Stomach (tissue), 4 donors: ENCODE measurements at regions not wholly inside any gene's neighbourhood (a gene's known extent, or its start where the extent isn't known, plus 50 kb on each side); places are given as distances from the start of the nearest gene placed in this dataset.

Experiments used
- EP300 ChIP-seq: sonication (generic); formaldehyde crosslinking; IDR thresholded peaks from one replicate; pipeline ENCODE4 v1.6.1; 2017; ENCODE audit warnings: antibody characterized with exemption
- POLR2A ChIP-seq, 4 donors: fragments of 450-650 bp; IDR thresholded peaks; one replicate each; pipeline ENCODE4 v1.6.1; 2016; ENCODE audit warnings: antibody characterized with exemption in 4 of 4, control low read depth in 2 of 4, mild to moderate bottlenecking in 1 of 4, moderate library complexity in 1 of 4
- POLR2AphosphoS5 ChIP-seq, 3 donors: sonication (generic); formaldehyde crosslinking; IDR thresholded peaks; one replicate each; pipeline ENCODE4 v1.6.1; 2016; ENCODE audit warnings: antibody characterized with exemption in 3 of 3
- TF ChIP-seq, protein P1 (sequence below), 7 experiments: fragments of 450-650 bp in 4 of 7; fragments of 200-600 bp in 3 of 7; sonication (generic) in 3 of 7; IDR thresholded peaks; one replicate each; pipeline ENCODE4 v1.5.1; 2016 to 2019; ENCODE audit warnings: antibody characterized with exemption in 7 of 7, control low read depth in 2 of 7, mild to moderate bottlenecking in 1 of 7

DNA sequence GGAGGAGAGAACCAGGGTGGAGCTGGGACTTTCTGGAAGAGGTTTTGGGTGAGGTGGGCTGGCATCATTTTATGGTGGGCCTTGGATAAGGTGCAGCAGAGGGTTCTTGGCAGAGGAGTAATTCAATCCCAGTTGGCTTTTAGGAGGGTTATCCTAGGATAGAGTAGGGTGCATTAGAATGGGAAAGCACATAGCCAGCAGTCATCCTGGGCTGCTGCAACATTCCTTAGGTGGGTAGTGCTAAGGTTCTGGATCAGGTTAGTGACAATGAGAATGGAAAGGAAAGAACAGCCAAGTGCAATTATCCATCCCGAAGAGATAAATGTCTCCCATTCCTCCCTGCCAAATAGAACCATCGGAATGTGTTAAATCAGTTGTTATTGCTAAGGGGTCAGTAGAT lies 157.3 kb upstream of the SPRED2 start:
- TF ChIP-seq, protein P1, sequence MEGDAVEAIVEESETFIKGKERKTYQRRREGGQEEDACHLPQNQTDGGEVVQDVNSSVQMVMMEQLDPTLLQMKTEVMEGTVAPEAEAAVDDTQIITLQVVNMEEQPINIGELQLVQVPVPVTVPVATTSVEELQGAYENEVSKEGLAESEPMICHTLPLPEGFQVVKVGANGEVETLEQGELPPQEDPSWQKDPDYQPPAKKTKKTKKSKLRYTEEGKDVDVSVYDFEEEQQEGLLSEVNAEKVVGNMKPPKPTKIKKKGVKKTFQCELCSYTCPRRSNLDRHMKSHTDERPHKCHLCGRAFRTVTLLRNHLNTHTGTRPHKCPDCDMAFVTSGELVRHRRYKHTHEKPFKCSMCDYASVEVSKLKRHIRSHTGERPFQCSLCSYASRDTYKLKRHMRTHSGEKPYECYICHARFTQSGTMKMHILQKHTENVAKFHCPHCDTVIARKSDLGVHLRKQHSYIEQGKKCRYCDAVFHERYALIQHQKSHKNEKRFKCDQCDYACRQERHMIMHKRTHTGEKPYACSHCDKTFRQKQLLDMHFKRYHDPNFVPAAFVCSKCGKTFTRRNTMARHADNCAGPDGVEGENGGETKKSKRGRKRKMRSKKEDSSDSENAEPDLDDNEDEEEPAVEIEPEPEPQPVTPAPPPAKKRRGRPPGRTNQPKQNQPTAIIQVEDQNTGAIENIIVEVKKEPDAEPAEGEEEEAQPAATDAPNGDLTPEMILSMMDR (IDR thresholded peaks at IDR 0.05) = no peak
- TF ChIP-seq EP300 (no peak), POLR2A (IDR thresholded peaks at IDR 0.05) (no peak), POLR2AphosphoS5 (IDR thresholded peaks at IDR 0.05) (no peak)
